ENCODE measurements at regions not wholly inside any gene's neighbourhood (a gene's known extent, or its start where the extent isn't known, plus 50 kb on each side); places are given as distances from the start of the nearest gene placed in this dataset.

- intact Hi-C loops (cut with DNase I), result no loop called here
- no peak for DNase-seq (ENCODE audit: missing footprints)
- no peak for ATAC-seq
Observed at GRCh38 chr16:6343157-6343556, 989.5 kb upstream of the RBFOX1 start.

GRCh38 chr16:6341981-6342380 is 990.7 kb upstream of the RBFOX1 start:
- intact Hi-C loops (cut with DNase I), result no loop called here
- DNase-seq (ENCODE audit: missing footprints) (no peak), ATAC-seq (no peak)

- intact Hi-C loops (cut with DNase I), result no loop called here
- ATAC-seq (no peak), DNase-seq (ENCODE audit: missing footprints) (no peak)
Observed at GRCh38 chr16:6335072-6335471, 997.6 kb upstream of the RBFOX1 start.

- no peak for ATAC-seq
- no peak for DNase-seq (ENCODE audit: missing footprints)
- intact Hi-C loops (cut with DNase I), result no loop called here
Observed at GRCh38 chr16:6331770-6332169, 1000.9 kb upstream of the RBFOX1 start.

- intact Hi-C loops (cut with DNase I), result no loop called here
- DNase-seq (ENCODE audit: missing footprints), result no peak
- ATAC-seq, result no peak
Observed at GRCh38 chr16:6317934-6318333, 1014.7 kb upstream of the RBFOX1 start.

GRCh38 chr16:6309271-6309670 is 1023.4 kb upstream of the RBFOX1 start:
- DNase-seq (ENCODE audit: missing footprints), result no peak
- intact Hi-C loops (cut with DNase I), result no loop called here
- no peak for ATAC-seq

- intact Hi-C loops (cut with DNase I), result no loop called here
- DNase-seq (ENCODE audit: missing footprints), result no peak
- ATAC-seq, result no peak
Observed at GRCh38 chr16:6308176-6308575, 1024.5 kb upstream of the RBFOX1 start.

GRCh38 chr16:6300523-6300922 is 1032.1 kb upstream of the RBFOX1 start:
- intact Hi-C loops (cut with DNase I), result no loop called here
- DNase-seq (ENCODE audit: missing footprints) (no peak), ATAC-seq (no peak)

GRCh38 chr16:6297666-6298410 is 1034.8 kb upstream of the RBFOX1 start:
- ATAC-seq, result no peak
- no peak for DNase-seq (ENCODE audit: missing footprints)
- intact Hi-C loops (cut with DNase I), result no loop called here

- intact Hi-C loops (cut with DNase I), result no loop called here
- DNase-seq (ENCODE audit: missing footprints), result no peak
- no peak for ATAC-seq
Observed at GRCh38 chr16:6286176-6286575, 1046.5 kb upstream of the RBFOX1 start.

GRCh38 chr16:6284731-6285130 is 1047.9 kb upstream of the RBFOX1 start:
- ATAC-seq, result no peak
- no peak for DNase-seq (ENCODE audit: missing footprints)
- intact Hi-C loops (cut with DNase I), result no loop called here

- no peak for ATAC-seq
- no peak for DNase-seq (ENCODE audit: missing footprints)
- intact Hi-C loops (cut with DNase I), result no loop called here
Observed at GRCh38 chr16:6281994-6282393, 1050.7 kb upstream of the RBFOX1 start.

GRCh38 chr16:6281274-6281673 is 1051.4 kb upstream of the RBFOX1 start:
- no peak for DNase-seq (ENCODE audit: missing footprints)
- ATAC-seq, result no peak
- intact Hi-C loops (cut with DNase I), result no loop called here

GRCh38 chr16:6280055-6280454 is 1052.6 kb upstream of the RBFOX1 start:
- DNase-seq (ENCODE audit: missing footprints), result no peak
- intact Hi-C loops (cut with DNase I), result no loop called here
- no peak for ATAC-seq

GRCh38 chr16:6279286-6279685 is 1053.4 kb upstream of the RBFOX1 start:
- intact Hi-C loops (cut with DNase I), result no loop called here
- no peak for DNase-seq (ENCODE audit: missing footprints)
- ATAC-seq, result no peak

GRCh38 chr16:6274351-6274750 is 1058.3 kb upstream of the RBFOX1 start:
- ATAC-seq (no peak), DNase-seq (ENCODE audit: missing footprints) (no peak)
- intact Hi-C loops (cut with DNase I), result no loop called here

GRCh38 chr16:6267682-6268081 is 1065.0 kb upstream of the RBFOX1 start:
- no peak for ATAC-seq
- DNase-seq (ENCODE audit: missing footprints), result no peak
- intact Hi-C loops (cut with DNase I), result no loop called here

- DNase-seq (ENCODE audit: missing footprints) (no peak), ATAC-seq (no peak)
- intact Hi-C loops (cut with DNase I), result no loop called here
Observed at GRCh38 chr16:6266703-6267102, 1065.9 kb upstream of the RBFOX1 start.

GRCh38 chr16:6265968-6266367 is 1066.7 kb upstream of the RBFOX1 start:
- intact Hi-C loops (cut with DNase I), result no loop called here
- DNase-seq (ENCODE audit: missing footprints) (no peak), ATAC-seq (no peak)

- ATAC-seq, result no peak
- intact Hi-C loops (cut with DNase I), result no loop called here
- no peak for DNase-seq (ENCODE audit: missing footprints)
Observed at GRCh38 chr16:6258056-6258455, 1074.6 kb upstream of the RBFOX1 start.

GRCh38 chr16:6252541-6252940 is 1080.1 kb upstream of the RBFOX1 start:
- DNase-seq (ENCODE audit: missing footprints) (no peak), ATAC-seq (no peak)
- intact Hi-C loops (cut with DNase I), result no loop called here
